Activated T-cell treated with anti-CD3 and anti-CD28 coated beads, Interleukin-2, amount 50 U/mL, for 4 hours (primary cell): ENCODE measurements at regions not wholly inside any gene's neighbourhood (a gene's known extent, or its start where the extent isn't known, plus 50 kb on each side); places are given as distances from the start of the nearest gene placed in this dataset.
A peak's percentile ranks its signal among the peaks of the same experiment; 100 is the strongest.
"Not testable (repeated sequence)": the region's sequence is repeated elsewhere in the genome, so short reads cannot be mapped to it uniquely, and the experiment has no call there.

Source experiments
- ATAC-seq, 2 donors: fragments of 200-7000 bp; cut with Tn5 transposase; one replicate each; pipeline ENCODE4 v1.10.0; 2021
- DNase-seq: peaks from one replicate; pipeline ENCODE4 v3.0.0-alpha.2; 2020
- H3K27me3 Mint-ChIP-seq: one replicate; pipeline ENCODE4 v1.8.0; 2021; ENCODE audit warnings: low read depth, mixed read lengths
- H3K36me3 Mint-ChIP-seq: one replicate; pipeline ENCODE4 v1.8.0; 2022; ENCODE audit warnings: mixed read lengths; ENCODE audit not compliant: insufficient read depth
- H3K4me1 Mint-ChIP-seq: one replicate; pipeline ENCODE4 v1.8.0; 2021; ENCODE audit warnings: low read depth, mixed read lengths
- H3K4me3 Mint-ChIP-seq: one replicate; pipeline ENCODE4 v1.8.0; 2021; ENCODE audit warnings: mild to moderate bottlenecking, moderate library complexity, mixed read lengths
- H3K9me3 Mint-ChIP-seq: one replicate; pipeline ENCODE4 v1.8.0; 2021; ENCODE audit warnings: mixed read lengths

DNA sequence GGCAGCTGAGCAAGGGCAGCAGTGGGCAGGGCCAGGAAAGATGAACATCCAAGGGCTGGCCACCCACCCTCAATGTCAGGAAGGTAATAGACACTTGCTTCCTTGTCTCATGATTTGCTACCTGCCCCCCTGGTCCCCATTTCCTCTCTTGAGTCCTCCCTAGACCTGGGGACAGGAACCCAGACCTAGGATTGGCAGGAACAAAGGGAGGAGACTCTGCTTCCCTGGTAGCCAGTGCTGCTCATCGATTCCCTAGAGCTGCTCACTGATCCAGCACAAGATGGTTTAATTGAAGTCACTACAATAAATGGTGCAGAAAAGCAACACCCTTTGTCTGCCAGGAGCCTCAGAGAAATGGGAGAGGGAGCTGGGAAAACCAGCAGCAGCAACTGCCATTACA is 67.8 kb upstream of the CHST1 start:
- ATAC-seq (no peak), DNase-seq (no peak)
- Mint-ChIP-seq H3K4me3 (no peak overlapping the region), H3K4me1 (peaks cover 6% of the 10 kb centered on the region), H3K9me3 (no peaks in the 10 kb centered on the region), H3K36me3 (no peaks in the 10 kb centered on the region), H3K27me3 (peaks cover 5% of the 10 kb centered on the region)

DNA sequence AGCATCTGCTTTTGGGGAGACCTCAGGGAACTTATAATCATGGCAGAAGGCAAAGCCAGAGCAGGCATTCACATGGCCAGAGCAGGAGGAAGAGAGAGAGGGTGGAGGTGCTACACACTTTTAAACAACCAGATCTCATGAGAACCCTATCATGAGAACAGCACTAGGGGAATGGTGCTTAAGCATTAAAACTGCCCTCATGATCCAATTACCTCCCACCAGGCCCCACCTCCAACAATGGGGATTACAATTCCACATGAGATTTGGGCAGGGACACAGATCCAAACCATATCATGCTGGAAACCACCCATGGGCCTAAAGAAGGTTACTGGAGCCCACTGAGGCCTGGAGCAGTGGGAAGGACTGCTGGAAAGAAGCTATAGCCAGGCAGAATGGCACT is 66.9 kb upstream of the CHST1 start:
- no peak overlapping the region for H3K4me3 Mint-ChIP-seq
- no peak for ATAC-seq
- peaks cover 7% of the 10 kb centered on the region for H3K27me3 Mint-ChIP-seq
- H3K36me3 Mint-ChIP-seq, result no peaks in the 10 kb centered on the region
- DNase-seq, result no peak
- H3K4me1 Mint-ChIP-seq, result peaks cover 6% of the 10 kb centered on the region
- H3K9me3 Mint-ChIP-seq, result no peaks in the 10 kb centered on the region

DNA sequence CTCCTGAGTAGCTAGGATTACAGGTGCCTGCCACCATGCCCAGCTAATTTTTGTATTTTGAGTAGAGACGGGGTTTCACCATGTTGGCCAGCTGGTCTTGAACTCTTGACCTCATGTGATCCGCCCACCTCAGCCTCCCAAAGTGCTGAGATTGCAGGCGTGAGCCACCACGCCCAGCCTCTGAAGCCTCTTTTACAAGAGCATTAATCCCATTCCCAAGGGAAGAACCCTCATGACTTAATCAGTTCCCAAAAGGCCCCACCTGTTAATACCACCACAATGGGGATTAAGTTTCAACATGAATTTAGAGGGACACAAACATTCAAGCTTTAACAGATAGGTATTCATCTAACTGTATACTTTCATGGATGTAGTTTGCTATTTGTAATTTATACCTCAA is 65.7 kb upstream of the CHST1 start:
- not testable (repeated sequence) for H3K36me3 Mint-ChIP-seq, DNase-seq, ATAC-seq, H3K9me3 Mint-ChIP-seq, H3K4me1 Mint-ChIP-seq, H3K4me3 Mint-ChIP-seq
- H3K27me3 Mint-ChIP-seq, result peaks cover 10% of the 10 kb centered on the region

DNA sequence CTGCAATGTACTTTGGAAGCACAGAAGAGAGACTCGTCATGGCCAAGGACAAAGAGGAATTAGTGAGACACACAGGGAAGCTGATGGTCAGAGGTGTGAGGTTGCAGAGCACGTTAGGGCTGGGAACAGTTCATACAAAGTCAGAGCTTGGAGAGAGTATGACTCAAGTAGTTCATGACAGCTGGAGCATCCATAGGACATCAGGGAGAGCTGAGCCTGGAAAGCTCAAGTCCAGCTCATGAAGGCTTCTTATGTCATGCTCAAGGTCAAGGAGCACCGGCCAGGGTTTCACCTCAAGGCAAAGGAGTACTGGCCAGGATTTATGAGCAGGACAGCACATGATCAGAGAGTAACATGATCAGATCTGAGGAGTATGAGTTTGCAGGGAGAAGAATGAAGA is 64.6 kb upstream of the CHST1 start:
- Mint-ChIP-seq H3K36me3 (no peaks in the 10 kb centered on the region), H3K27me3 (peaks cover 15% of the 10 kb centered on the region), H3K9me3 (no peaks in the 10 kb centered on the region), H3K4me3 (no peak overlapping the region), H3K4me1 (peaks cover 3% of the 10 kb centered on the region)
- DNase-seq (no peak), ATAC-seq (no peak)

DNA sequence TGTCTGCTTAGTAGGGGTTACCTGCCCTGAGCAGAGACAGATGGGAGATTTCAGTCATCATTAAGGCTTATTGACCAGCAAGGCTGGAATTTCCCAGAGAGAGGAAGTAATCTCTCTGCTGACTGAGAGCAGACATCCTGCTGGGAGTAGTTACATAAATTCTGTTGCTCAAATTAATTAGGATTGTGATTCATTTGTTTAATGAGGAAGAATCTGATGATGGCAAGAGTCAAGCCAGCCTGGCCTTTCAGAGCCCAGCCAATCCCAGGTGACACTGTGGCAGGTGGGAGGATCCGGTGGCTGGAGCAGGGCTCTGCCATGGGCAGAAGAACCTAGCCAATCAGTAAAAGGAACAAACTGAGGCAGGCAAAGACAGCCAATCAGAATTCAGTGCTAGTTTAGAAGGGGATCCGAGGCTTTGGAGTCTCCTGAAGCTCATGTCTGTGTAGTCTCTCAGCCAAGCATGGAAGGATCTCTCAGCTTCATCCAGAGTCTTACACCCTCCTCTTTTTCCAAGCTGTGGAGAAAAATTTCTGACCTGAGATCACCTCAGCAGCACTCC is 61.2 kb upstream of the CHST1 start:
- Mint-ChIP-seq H3K4me3 (no peak overlapping the region), H3K4me1 (peaks cover 3% of the 10 kb centered on the region), H3K36me3 (no peaks in the 10 kb centered on the region), H3K9me3 (no peaks in the 10 kb centered on the region), H3K27me3 (peaks cover 12% of the 10 kb centered on the region)
- no peak for DNase-seq
- ATAC-seq, result no peak

DNA sequence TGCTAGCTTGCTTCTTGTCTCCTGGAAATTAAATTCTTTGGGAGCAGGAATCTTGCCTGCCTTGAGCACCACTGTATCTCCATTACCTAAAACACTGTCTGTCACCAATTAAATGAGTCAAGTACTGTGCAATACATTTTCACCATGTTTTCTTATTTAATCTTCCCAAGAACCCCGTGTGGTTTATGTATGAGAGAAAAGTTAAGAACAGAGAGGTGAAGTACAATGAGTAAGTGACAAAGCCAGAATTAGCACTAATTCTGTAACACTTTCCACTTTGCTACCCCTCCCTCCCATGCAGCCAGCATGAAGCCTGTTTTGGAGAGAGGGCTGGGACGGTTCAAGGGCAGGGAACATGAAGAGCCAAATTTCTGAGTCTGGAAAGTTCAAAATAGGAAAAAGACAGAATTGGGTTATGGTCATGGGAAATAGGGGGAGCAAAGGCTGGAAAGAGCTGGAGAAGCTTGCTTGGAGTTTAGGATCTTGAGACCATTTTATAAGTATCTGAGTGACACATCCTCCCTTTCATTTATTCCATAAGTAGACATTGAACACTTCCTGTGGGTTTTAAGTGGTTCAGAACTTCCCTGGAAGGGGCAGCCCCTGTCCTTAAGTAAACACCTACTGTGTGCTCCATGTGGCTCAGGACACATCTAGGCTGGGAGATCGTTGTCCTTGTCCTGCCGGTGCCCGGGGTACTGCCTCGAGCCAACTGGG is 60.5 kb upstream of the CHST1 start:
- Mint-ChIP-seq H3K4me1 (peaks cover 3% of the 10 kb centered on the region), H3K27me3 (peaks cover 12% of the 10 kb centered on the region), H3K9me3 (no peaks in the 10 kb centered on the region), H3K4me3 (no peak overlapping the region), H3K36me3 (no peaks in the 10 kb centered on the region)
- ATAC-seq (peak; percentile 51 to 52), DNase-seq (no peak)

DNA sequence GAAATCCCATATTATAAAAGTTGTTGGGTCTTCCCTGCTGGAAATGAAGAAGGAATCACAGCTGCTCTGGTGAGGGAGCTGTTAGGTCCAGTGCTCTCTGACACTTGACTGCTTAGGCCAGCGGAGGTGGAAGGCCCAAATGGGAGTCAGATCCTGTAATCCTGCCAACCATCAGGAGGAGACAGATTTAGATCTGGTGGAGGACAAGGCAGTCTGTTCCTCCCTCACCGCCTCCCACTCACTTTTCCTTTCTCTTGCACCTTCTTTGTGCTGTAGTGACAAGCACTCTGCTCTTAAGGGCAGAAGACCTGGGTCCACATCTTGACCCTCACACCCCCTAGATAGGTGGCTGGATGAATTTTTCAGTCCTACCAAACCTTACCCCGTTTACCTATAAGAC is 59.7 kb upstream of the CHST1 start:
- DNase-seq (no peak), ATAC-seq (no peak)
- H3K4me1 Mint-ChIP-seq, result peaks cover 3% of the 10 kb centered on the region
- H3K27me3 Mint-ChIP-seq, result peaks cover 12% of the 10 kb centered on the region
- no peaks in the 10 kb centered on the region for H3K9me3 Mint-ChIP-seq
- H3K36me3 Mint-ChIP-seq, result no peaks in the 10 kb centered on the region
- H3K4me3 Mint-ChIP-seq, result no peak overlapping the region

DNA sequence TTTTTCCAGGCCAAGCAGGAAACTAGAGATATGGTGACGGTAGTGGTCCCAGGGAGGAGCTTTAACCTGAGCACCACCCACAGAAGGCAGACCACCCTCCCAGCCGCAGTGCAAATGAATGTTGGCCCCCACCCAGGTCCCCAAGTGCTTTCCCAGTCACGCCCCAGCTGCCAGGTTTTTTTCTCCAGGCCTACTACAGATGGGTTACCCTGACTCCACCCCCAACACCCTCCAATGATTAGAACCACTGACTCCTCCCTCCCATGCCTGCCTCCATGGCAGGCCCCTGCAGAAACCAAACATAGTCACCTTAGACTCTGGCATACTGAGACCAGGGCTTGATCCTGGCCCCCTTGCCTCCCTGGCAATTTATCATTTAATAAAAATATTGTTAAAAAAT is 58.7 kb upstream of the CHST1 start:
- DNase-seq (no peak), ATAC-seq (no peak)
- Mint-ChIP-seq H3K27me3 (peaks cover 12% of the 10 kb centered on the region), H3K9me3 (no peaks in the 10 kb centered on the region), H3K4me1 (peaks cover 3% of the 10 kb centered on the region), H3K4me3 (no peak overlapping the region), H3K36me3 (no peaks in the 10 kb centered on the region)

DNA sequence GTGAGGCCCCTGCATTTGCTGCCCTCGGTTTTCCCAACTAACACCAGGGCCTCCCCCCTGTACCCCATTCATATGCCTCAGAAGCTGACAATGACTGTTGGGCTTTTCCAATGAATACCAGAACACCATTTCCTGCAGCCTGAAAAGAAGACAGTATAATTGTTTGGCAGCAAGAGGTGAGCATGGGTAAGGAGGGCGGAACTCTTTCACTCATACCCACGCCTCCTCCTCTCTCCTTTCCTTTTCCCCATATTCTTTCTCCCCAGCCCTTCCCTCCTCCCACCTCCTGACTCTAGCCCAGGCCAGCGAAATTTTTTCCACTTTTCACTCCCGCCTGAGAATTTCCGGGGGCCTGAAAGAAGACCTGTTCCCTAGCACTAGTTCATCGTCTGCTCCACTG is 58.0 kb upstream of the CHST1 start:
- Mint-ChIP-seq H3K36me3 (no peaks in the 10 kb centered on the region), H3K9me3 (no peaks in the 10 kb centered on the region), H3K4me1 (peaks cover 3% of the 10 kb centered on the region)

DNA sequence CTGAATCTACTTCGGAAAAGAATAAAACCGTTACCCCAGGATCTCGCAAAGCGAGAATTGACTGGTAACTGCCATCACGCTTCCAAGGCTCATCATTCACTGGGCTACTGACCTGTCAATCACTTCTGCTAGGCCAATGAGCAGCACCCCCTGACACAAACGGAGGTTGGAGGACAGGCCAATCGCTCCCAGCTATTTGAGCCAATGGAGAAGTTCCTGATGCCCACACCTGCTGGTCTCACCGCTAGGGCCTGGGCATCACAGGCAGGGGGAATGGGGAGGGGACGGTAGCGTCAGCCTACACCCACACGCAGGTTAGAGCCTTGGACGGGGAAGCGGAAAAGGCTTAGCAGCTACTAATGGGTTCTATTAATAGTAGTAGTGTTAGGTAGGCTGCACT is 56.7 kb upstream of the CHST1 start:
- ATAC-seq (no peak), DNase-seq (no peak)
- Mint-ChIP-seq H3K27me3 (peaks cover 7% of the 10 kb centered on the region), H3K4me3 (no peak overlapping the region), H3K9me3 (no peaks in the 10 kb centered on the region), H3K36me3 (no peaks in the 10 kb centered on the region), H3K4me1 (peaks cover 3% of the 10 kb centered on the region)

More for the DNA sequence above, 58.0 kb upstream of the CHST1 start:
- ATAC-seq (no peak), DNase-seq (no peak)
- no peak overlapping the region for H3K4me3 Mint-ChIP-seq
- peaks cover 12% of the 10 kb centered on the region for H3K27me3 Mint-ChIP-seq

DNA sequence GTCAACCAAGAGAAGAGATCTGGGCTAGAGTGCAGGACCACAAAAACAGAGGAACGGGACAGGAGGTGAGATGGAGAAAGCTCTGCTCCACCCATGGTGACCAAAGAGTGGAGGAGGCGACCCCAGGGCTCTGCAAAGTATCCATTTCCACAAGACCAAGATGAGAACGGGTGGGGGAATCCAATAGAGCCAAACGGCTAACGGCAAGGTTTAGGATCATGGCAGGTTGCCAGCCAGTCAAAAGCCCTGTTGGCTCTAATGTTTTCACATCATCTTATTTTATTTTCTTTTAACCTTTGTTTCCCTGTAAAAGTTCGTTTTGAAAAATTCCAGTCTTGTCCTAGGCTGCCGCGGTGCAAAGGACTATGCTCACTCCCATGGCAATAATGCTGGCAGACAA is 52.1 kb upstream of the CHST1 start:
- no peaks in the 10 kb centered on the region for H3K36me3 Mint-ChIP-seq

DNA sequence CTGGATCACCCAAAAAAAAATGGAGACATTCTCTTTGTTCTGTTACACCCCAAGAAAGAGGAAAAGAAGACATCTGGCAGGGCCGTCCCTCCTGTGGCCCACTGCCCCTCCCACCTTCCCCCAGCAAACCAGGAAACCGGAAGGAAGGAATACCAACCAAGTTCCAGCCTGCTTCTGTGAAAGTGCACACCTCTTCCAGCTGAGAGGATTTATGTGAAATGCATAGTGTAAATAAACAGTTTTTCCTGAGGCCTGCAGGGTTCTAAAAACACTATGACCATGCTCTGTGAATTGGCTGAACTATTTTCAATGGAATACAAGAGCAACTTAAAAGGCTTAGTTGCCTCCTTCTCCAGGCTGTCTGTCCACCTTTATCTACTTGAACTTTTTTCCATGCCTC is 50.0 kb upstream of the CHST1 start:
- ATAC-seq, result no peak
- Mint-ChIP-seq H3K36me3 (no peaks in the 10 kb centered on the region), H3K27me3 (peaks cover 30% of the 10 kb centered on the region)

More for the DNA sequence above, 52.1 kb upstream of the CHST1 start:
- no peaks in the 10 kb centered on the region for H3K4me1 Mint-ChIP-seq
- H3K27me3 Mint-ChIP-seq, result peaks cover 26% of the 10 kb centered on the region
- H3K9me3 Mint-ChIP-seq, result no peaks in the 10 kb centered on the region
- ATAC-seq (no peak), DNase-seq (no peak)
- no peak overlapping the region for H3K4me3 Mint-ChIP-seq

More for the DNA sequence above, 50.0 kb upstream of the CHST1 start:
- no peak for DNase-seq
- Mint-ChIP-seq H3K4me3 (no peak overlapping the region), H3K9me3 (no peaks in the 10 kb centered on the region), H3K4me1 (no peaks in the 10 kb centered on the region)
